Renal pelvis (tissue), 1 donor: ENCODE measurements at regions not wholly inside any gene's neighbourhood (a gene's known extent, or its start where the extent isn't known, plus 50 kb on each side); places are given as distances from the start of the nearest gene placed in this dataset.
"Not testable (repeated sequence)": the region's sequence is repeated elsewhere in the genome, so short reads cannot be mapped to it uniquely, and the experiment has no call there.

Experiments used
- DNase-seq: peaks from one replicate; pipeline ENCODE4 v3.0.0-alpha.2; 2013

DNA sequence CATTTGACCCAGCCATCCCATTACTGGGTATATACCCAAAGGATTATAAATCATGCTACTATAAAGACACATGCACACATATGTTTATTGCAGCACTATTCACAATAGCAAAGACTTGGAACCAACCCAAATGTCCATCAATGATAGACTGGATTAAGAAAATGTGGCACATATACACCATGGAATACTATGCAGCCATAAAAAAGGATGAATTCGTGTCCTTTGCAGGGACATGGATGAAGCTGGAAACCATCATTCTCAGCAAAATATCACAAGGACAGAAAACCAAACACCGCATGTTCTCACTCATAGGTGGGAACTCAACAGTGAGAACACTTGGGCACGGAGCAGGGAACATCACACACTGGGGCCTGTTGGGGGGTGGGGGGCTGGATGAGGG is 290.0 kb upstream of the HNRNPA3 start:
- not testable (repeated sequence) for DNase-seq

DNA sequence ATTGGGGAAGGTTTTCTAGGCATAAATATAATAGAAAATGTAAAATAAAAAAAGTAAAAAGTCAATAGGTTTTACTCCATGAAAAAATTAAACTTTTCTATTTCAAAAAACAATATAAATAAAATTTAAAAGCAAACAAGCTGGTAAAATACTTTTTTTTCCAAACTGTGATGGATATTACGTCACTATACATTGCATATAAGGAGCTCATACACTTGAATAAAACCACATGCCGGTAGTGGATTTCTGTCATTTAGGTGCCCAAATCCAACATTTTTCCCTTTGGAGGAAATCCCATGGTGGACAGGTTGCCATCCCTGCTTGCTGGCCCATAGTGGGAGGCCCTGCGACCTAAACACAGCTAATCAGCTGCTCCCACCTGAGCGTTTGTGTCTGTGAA is 289.4 kb upstream of the HNRNPA3 start:
- no peak for DNase-seq

DNA sequence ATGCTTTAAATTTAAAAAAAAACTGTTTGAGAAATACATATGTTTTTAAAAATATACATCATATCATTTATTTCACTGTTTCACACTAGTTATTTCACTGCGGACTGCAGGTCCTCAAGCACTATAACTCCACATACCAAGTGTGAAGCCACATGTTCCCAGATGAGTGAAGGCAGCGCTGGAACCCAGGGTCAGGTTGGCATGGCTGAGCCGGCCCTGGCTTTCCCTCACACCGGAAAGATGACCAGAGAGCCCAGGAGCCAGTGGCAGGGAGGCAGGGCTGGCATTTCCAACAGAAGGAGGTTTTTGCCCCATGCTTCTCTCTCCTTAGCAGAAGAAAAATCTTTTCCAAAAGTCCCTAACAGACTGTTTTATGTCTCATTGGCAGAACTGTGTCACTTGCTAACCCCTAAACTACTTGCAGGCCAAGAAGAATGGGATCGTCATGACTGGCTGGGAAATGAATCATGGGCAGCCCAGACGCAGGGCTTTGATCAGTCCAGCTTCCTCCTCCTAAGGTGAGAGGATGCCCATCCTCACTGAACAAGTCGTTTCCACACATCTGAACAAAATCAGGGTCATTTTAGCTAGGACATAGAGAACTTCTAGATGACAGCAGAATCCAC is 287.6 kb upstream of the HNRNPA3 start:
- no peak for DNase-seq

DNA sequence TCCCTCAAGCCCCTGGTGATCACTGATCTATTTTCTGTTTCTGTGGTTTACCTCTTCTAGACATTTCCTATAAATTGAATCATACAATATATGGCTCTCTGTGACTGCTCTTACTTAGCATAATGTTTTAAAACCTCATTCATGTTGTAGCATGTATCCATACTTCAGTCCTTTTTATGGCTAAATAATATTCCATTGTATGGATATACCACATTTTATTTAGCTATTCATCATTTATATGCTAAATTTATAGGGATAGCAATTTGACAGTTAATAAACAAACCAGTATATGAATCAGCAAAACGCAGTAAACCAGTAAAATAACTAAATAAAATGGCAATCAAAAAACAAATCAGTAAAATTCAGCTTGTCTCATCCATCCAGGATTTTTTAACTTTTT is 286.1 kb upstream of the HNRNPA3 start:
- DNase-seq = no peak

DNA sequence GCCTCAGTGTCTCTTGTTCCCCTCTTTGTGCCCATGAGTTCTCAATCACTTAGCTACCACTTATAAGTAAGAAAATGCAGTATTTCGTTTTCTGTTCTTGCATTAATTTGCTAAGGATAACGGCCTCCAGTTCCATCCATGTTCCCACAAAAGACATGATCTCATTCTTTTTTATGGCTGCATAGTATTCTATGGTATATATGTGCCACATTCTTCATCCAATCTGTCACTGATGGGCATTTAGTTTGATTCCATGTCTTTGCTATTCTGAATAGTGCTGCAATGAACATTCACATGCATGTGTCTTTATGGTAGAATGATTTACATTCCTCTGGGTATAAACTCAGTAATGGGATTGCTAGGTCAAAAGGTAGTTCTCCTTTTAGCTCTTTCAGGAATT is 283.2 kb upstream of the HNRNPA3 start:
- DNase-seq = not testable (repeated sequence)

DNA sequence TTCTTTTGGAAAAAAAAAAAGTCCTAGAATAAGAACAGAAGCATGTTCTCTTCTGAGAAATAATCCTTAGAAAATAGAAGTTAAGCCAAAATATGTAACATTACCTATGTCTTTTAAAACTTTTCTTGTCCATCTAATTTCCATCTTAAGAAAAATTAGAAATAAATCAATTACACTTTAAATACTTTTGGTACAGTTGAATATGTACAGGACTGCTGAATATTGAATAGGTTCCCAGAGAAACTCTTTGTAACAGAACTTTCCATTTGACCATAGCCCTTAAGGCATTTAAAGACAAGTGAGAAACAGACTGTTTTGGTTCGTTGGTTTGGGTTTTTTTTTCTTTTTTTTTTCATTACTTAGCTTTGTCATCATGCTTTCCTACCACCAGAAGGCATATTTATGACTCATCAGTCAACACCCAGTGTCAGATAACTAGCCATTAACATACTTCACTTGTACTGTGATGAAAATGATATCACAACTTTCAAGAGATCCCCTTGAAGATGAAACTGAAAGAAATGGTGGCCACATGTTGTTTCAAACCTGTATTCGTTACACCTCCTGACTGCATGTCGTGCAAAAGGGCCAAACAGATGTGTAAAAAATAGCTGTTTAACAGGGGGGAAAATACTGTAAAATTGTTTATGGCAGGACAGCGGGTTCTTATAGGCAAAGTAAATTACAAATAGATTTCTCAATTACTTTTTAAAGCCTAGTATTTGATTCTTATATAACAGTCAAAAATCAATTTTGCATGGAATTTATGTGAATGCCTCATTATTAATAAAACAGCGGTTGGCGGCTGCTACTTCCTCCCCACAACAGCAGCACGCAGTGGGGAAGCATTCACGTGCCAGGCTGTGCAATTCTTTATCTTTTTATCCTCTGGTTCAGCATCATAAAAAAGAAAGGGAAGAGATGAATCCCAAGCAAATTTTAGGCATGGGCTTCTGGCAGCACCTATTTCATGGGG is 280.7 kb upstream of the HNRNPA3 start:
- DNase-seq = no peak

DNA sequence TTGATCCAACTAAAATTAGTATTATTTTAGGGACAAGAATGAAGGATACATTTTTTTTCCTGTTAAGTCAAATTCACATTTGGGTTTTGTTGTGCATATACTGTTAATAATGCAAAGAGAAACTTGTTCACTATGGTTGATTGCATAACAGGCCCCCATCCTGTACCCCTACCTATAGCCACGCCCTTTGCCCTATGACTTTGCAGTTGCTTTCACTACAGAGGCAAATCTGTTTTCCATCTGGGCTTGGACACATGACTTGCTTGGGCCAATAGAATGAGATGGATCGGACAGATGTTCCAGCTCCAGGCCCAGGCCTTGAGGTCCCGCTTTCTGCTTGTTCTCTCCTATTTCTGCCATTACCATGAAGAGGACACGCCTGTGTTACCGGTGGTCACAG is 278.5 kb upstream of the HNRNPA3 start:
- DNase-seq = no peak

DNA sequence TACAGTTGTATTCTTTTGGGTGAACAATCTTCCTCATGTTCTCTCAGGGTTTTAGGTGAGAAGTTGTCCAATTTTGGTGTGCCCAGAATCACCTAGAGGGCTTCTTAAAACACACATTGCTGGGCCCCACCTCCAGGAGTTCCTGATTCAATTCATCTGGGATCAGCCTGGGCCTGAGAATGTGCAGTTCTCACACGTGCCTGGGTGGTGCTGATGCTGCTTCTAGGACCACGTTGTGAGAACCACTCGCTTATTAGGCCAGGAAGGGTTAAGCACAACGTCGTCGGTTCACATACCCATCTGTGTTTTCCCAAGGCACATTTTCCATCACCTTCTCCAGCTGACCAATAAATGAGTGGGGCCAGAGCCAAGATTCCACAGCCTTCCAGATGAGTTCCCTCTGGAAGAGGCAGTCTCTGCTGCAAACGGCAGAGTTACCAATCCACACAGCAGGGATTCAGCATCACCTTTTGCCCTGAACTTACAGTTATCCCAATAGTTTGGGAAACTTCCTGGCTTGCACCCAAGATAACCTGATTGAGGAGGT is 277.7 kb upstream of the HNRNPA3 start:
- no peak for DNase-seq

DNA sequence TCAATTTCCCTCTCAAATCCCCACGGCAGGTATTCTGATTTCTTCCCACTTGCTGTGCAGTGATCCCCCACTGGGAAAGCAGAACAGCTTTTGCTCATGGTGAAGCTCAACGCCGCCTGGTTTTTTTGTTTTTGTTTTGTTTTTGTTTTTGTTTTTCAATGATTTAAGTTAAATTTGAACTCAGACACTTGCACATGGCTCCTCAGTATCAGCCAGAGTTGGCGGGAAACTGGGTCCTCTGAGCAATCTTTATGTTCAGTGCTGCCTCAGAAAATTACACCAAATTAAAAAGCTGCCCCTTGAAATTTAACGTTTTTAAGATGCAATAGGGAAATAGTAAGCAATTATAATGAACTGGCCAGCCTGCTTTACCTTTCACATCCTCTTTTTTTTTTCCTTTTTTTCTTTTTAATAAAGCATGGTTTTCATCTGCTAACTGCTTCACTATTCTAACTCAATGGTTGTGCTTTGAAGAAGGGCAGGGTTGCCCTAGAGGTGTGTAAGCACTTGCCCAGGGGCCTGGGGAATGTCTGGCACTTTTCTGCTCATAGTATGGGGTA is 277.0 kb upstream of the HNRNPA3 start:
- DNase-seq = no peak

DNA sequence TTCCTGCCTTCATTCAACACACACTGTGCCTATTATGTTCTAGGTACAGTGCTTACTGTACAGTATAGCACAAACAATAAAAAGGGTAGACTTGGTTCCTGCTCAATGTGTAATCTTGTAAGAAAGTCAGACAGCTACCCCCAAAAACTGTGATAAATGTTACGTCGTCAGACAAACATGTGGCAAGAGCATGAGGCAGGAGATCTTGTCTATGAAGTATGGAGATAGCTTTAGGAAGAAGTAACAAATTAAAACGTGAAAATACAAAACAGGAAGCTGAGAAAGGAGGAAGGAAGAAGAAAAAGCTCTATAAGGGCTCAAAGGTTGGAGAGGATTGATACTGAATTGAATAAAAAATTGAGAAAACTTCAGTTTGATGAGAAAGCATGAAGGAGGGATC is 276.2 kb upstream of the HNRNPA3 start:
- DNase-seq = no peak

DNA sequence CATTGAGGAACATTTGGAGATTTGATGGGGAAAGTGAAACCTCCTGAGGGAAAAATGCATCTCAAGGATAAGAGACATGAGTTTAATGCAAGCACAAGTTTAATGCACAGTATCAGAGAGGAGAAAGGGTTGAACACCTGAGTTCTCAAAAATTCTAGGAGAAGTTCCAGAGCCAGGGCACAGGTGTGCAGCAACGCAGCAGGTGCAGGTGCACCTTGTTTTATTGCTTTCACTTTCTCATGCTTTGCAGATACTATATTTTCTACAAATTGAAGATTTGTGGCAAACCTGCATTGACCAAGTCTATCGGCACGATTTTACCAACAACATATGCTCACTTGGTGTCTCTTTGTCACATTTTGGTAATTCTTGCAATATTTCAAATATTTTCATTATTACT is 267.6 kb upstream of the HNRNPA3 start:
- no peak for DNase-seq

DNA sequence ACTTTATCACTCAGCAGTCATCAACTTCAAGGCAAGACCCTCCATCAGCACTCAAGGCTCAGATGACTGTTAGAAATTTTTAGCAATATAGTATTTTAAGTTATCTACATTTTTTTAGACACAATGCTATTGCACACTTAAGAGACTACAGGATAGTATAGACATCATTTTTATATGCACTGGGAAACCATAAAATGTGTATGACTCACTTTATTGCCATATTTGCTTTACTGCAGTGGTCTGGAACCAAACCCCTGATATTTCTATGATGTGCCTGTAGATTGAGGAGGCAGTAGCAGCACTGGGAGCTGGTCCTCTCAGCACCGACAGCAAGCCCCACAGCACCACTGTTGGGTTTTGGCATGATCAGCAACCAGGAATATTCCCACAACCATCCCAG is 264.8 kb upstream of the HNRNPA3 start:
- no peak for DNase-seq

DNA sequence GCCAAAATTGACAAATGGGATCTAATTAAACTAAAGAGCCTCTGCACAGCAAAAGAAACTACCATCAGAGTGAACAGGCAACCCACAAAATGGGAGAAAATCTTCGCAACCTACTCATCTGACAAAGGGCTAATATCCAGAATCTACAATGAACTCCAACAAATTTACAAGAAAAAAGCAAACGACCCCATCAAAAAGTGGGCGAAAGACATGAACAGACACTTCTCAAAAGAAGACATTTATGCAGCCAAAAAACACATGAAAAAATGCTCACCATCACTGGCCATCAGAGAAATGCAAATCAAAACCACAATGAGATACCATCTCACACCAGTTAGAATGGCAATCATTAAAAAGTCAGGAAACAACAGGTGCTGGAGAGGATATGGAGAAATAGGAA is 261.4 kb upstream of the HNRNPA3 start:
- not testable (repeated sequence) for DNase-seq

DNA sequence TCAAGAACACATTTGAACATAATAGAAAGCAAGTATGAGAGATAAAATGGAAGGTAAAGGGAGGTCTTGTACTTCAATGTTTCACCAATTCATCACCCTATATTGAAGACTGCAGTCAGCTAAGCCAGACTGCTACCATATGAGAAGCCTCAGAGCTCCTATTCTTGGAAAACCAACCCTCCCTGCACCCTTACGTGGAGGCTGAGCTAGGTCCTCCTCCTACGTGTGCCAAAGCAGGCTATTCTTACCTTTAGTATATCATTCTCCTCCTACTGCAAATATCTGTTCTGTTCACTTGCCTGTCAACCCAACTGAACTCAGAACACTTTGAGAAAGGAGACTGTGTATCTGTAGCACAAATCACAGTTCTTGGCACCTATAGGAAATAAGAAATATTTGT is 255.8 kb upstream of the HNRNPA3 start:
- no peak for DNase-seq

DNA sequence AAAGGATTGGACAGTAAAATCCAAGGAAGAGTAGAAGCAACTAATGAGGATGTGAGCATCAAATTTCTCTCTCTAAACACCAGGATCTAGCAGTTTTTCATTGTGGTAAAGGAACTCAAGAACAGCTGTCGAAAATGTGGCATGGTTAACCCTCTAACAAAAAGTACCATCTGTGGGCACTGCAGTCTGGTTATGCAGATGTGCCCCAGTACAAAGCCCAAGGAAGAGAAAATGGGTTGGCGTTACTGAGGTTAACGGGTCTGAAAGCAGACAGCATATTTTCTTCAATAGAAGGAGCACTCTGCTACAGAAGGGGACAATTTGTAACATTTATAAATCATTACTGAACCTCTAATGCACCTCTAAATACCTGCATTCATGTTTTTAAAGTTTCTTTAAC is 253.0 kb upstream of the HNRNPA3 start:
- no peak for DNase-seq

DNA sequence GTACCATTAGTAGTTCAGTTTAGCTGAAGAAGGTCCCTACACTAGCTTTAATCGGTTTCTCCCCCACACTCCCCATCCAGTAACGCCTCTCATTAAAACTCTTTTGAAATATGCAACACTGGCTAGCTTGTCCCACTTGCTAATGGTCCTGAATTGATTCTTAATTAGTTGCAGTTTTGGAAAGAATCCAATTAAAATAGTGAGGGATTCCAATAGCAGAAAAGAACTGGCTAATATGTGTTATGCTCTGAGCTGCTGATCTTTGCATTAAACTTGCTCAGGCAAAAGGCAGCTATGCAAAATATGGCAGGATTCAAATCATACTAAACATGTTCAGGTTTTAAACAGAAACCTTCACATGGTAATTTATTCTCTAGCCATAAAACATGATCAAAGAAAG is 252.5 kb upstream of the HNRNPA3 start:
- no peak for DNase-seq

DNA sequence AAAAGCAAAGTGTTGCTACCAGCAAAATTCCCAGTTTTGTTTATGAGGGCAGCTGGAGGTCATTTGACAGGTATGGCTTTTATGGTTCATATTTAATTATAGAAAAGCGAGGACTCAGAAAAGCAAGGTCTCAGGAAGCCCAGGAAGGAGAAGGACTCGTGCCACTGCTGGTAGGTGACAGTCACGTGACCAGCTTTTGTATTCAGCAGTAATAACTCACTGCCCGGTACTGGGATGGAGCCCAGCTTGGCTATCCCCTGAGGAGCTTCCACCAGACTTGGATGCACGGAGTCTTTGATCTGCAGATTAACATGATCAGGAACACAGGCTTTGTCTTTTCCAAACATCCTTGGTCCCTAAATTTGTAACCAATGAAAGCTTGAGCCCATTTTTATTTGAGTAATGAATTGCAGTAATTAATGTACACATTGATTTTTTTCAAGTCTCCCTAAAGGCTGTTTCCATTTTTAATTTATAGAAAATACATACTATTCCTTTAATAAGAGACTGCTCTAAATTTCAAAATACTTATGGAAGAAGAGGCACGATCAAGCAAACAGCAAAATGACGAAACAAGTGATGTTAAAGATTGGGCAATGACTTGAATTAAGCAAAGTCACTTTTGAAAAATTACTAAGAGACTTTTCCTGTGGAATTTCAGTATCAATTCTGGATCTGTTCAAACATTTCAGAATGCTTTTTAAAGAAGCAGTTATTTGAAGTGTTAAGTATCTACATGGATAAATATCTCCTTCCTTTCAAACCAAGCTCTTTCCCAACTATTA is 251.7 kb upstream of the HNRNPA3 start:
- no peak for DNase-seq

DNA sequence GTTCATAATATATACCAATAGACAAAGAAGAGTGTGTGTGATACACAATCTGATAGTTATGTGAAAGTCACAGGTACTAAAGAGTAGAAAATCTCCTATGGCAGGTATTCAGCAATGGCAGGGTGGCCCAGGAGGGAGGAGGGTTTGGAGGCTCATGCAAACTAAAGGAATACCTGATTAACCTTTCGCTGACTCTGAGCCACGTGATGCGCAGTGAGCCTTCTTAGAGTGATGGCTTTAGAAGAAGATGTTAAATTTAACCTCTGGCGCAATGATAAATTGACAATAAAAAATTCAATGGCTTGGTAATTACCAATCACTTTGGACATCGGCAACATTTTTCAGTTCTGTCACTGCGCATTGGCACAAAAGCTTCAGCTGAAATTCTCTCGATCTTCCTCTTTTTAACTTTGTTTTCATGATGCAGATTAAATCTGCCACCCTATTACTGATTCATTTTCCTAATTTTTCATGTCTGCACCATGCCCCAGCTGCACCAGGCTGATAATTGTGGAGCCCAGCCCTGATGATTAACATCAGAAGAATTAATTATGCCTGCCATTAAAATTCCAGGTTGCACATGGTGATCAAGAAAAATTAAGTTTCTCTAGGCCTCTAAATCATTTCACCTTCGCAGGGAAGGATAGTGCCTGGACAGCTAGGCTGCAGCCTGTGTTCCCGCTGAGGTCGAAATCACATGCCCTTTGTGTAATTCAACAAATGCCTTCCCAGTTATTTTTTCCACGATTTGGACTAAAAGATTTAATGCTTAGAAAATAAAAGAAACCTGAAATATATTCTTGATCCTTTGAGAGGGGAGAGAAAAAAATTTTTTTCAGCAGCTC is 250.6 kb upstream of the HNRNPA3 start:
- no peak for DNase-seq

DNA sequence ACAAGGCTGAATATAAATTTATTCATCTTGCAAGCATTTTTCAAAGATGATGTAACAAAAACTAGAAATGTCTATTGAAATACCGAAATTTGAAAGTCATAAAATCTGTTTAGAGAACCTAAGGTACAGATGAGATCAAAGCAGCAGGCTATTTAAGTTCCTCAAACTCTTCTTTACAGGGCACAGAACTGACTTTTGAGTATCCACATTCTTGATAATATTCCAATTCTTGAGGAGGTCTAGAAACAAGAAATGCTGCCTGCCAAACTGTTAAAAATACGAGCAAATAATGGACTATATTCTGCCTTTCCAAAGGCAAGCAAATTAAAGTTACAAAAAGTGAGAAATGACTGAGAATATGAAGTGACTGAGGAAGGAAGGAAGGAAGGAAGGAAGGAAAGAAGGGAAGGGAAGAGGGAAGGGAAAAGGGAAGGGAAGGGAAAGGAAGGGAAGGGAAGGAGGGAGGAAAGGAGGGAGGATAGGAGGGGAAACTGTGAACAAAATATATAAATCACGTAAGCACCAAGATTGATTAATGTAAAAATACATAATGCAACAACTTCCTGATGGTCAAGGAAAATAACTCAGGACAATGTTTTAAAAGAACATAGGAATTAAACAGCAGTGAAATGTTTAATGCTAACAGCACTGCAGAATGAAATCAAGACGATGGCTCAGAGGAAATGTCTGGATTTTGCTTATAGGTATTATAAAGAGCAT is 248.9 kb upstream of the HNRNPA3 start:
- no peak for DNase-seq

DNA sequence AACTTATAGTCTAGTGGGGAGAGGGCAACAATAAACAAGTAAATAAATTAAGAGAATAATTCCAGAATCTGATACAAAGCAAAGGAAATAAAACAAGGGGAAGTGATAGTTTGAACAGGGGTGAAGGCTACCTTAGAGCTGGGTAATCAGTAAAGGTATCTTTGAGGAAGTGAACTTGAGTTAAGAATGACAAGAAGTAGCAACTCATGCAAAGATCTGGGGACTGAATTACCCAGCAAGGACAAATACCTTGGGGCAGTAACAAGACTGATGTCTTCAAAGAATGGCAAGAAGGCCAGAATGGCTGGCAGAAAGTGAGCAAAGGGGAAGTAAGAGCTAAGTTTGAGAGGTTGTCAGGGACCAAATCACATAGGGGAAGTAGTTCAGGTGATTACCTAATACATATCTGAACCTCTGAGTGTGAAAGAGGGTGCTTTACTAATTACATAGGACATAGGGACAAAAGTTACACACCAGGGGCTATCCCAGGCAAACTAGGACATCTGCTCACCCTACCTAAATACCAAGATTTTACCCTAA is 244.6 kb upstream of the HNRNPA3 start:
- no peak for DNase-seq
